Thyroid gland (tissue), 4 donors: ENCODE measurements at regions not wholly inside any gene's neighbourhood (a gene's known extent, or its start where the extent isn't known, plus 50 kb on each side); places are given as distances from the start of the nearest gene placed in this dataset.
A peak's percentile ranks its signal among the peaks of the same experiment; 100 is the strongest.

Experiments
- DNase-seq, 2 donors: peaks; one replicate each; pipeline ENCODE4 v3.0.0-alpha.2; 2019
- H3K27ac ChIP-seq, 3 donors: fragments of 200-600 bp; sonication (generic); 1 replicate in 2 of 3; 2 replicates in 1 of 3; pipeline ENCODE4 v1.5.1; 2016 to 2019; ENCODE audit warnings: mild to moderate bottlenecking in 1 of 3, moderate library complexity in 1 of 3
- H3K27me3 ChIP-seq: fragments of 200-600 bp; sonication (generic); one replicate; pipeline ENCODE4 v1.5.1; 2019
- H3K36me3 ChIP-seq, 2 donors: fragments of 200-600 bp; sonication (generic); one replicate each; pipeline ENCODE4 v1.5.1; 2016 to 2019
- H3K4me1 ChIP-seq, 2 donors: fragments of 200-600 bp; sonication (generic); one replicate each; pipeline ENCODE4 v1.5.1; 2017 to 2019
- H3K4me3 ChIP-seq, 3 donors: fragments of 200-600 bp; sonication (generic); replicated peaks in 1 of 3; 1 replicate in 2 of 3; 2 replicates in 1 of 3; pipeline ENCODE4 v1.5.1; 2016; ENCODE audit warnings: mild to moderate bottlenecking in 1 of 3
- H3K9me3 ChIP-seq: fragments of 200-600 bp; sonication (generic); one replicate; pipeline ENCODE4 v1.5.1; 2017
- POLR2A ChIP-seq, 2 donors: fragments of 450-650 bp; IDR thresholded peaks; one replicate each; pipeline ENCODE4 v1.6.1; 2017; ENCODE audit warnings: antibody characterized with exemption in 2 of 2, mild to moderate bottlenecking in 2 of 2, moderate library complexity in 1 of 2
- WGBS, 2 donors: methylation state at CpG; one replicate each; pipeline ENCODE4 v1.1.5; 2017; 5-methylcytosine and 5-hydroxymethylcytosine counted together
- intact Hi-C: fragments of 100-400 bp; cut with DNase I; formaldehyde crosslinking; loops from one replicate; pipeline ENCODE4 v1.15.1; 2023
- TF ChIP-seq, protein P1 (sequence below), 6 experiments: fragments of 200-600 bp in 3 of 6; fragments of 450-650 bp in 3 of 6; sonication (generic) in 3 of 6; IDR thresholded peaks; one replicate each; pipeline ENCODE4 v1.5.1; 2016 to 2019; ENCODE audit warnings: antibody characterized with exemption in 6 of 6, mild to moderate bottlenecking in 2 of 6, inconsistent platforms in 1 of 6, moderate library complexity in 1 of 6

DNA sequence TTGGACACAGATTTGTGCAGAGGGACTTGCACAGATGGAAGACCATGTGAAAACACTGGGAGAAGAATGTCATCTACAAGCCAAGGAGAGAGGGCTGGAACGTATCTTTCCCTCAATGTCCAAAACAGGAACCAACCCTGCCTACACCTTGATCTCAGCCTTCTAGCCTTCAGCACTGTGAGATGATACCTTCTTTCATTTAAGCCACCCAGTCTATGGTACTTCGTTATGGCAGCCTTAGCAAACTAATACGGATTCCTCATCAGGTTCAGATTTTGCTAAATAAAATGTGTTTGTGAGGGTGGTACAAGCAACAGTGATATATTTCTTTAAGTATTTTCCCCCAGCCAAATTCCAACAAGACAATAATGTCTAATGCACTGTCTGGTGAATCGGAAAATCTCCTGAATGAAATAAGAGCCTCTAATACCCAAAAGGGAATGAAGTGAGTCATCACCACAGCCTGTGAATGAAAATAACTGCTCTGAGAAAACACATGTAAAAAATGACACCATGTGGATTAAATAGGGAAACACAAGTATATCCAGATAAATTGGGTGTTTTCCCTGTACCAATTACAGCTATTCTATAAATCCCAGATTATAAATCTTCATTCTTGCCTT lies 182.8 kb upstream of the TARS1 start:
- no peak for DNase-seq
- 81% methylated on average over 4 of the region's 4 CpGs for WGBS, 2 donors
- Histone ChIP-seq H3K9me3 (no peaks in the 10 kb centered on the region), H3K36me3 (no peaks in the 10 kb centered on the region), H3K4me3 (no peak overlapping the region), H3K27ac (no peak overlapping the region), H3K4me1 (no peaks in the 10 kb centered on the region), H3K27me3 (no peaks in the 10 kb centered on the region)
- no peak for TF ChIP-seq POLR2A (IDR thresholded peaks at IDR 0.05)
- TF ChIP-seq, protein P1, sequence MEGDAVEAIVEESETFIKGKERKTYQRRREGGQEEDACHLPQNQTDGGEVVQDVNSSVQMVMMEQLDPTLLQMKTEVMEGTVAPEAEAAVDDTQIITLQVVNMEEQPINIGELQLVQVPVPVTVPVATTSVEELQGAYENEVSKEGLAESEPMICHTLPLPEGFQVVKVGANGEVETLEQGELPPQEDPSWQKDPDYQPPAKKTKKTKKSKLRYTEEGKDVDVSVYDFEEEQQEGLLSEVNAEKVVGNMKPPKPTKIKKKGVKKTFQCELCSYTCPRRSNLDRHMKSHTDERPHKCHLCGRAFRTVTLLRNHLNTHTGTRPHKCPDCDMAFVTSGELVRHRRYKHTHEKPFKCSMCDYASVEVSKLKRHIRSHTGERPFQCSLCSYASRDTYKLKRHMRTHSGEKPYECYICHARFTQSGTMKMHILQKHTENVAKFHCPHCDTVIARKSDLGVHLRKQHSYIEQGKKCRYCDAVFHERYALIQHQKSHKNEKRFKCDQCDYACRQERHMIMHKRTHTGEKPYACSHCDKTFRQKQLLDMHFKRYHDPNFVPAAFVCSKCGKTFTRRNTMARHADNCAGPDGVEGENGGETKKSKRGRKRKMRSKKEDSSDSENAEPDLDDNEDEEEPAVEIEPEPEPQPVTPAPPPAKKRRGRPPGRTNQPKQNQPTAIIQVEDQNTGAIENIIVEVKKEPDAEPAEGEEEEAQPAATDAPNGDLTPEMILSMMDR (IDR thresholded peaks at IDR 0.05) = peak in 2 of 6 experiments; percentile 10 to 29
- intact Hi-C loops = no loop called here

DNA sequence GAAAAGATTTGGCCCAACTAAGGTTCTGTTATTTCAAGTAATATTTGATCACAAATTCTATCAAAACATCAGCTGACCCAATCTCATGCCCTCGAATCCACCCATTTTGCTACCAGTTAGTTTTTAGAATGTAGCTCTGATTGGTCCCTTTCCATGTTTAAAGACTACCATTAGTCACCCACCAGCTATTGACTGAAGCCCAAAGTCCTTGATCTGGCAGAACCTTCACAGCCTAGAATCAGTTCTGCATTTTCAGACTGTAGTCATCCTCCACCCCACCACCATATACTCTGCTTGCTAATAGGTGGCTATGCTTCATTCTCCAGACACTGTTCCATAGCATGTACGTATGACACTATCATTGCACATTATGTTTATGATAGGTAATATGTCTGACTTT lies 182.2 kb upstream of the TARS1 start:
- DNase-seq = no peak
- H3K4me3 ChIP-seq = no peak overlapping the region
- WGBS, 2 donors = 86 to 88% methylated on average over 2 of the region's 2 CpGs
- no peak for TF ChIP-seq POLR2A (IDR thresholded peaks at IDR 0.05)
- TF ChIP-seq, protein P1 (IDR thresholded peaks at IDR 0.05) = no peak
- no peaks in the 10 kb centered on the region for H3K4me1 ChIP-seq
- no peaks in the 10 kb centered on the region for H3K27me3 ChIP-seq
- H3K36me3 ChIP-seq = no peaks in the 10 kb centered on the region
- intact Hi-C loops = no loop called here
- no peak overlapping the region for H3K27ac ChIP-seq
- H3K9me3 ChIP-seq = no peaks in the 10 kb centered on the region

DNA sequence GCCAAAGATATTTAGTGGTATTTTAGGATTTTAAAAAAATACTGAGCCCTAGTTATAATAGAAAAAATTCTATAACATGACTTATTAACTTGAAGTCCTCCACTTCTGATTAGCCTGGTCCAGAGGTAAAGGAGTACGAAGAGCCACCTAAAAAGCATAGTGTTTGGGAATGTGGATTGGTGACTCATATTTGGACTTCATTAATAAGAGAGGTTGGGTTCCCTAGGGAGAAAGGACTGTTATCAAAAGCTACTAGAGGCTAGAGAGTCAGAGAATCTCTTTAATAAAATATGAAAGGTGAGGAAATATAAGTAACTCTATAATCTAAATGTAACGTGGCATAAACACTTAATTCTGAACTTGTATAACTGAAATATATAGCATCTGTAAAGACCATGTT lies 180.7 kb upstream of the TARS1 start:
- DNase-seq = no peak
- intact Hi-C loops = no loop called here
- H3K9me3 ChIP-seq = no peaks in the 10 kb centered on the region
- H3K27me3 ChIP-seq = no peaks in the 10 kb centered on the region
- no peak for TF ChIP-seq POLR2A (IDR thresholded peaks at IDR 0.05)
- TF ChIP-seq, protein P1 (IDR thresholded peaks at IDR 0.05) = no peak
- 88 to 96% methylated on average over 2 of the region's 2 CpGs for WGBS, 2 donors
- H3K27ac ChIP-seq = no peak overlapping the region
- H3K4me1 ChIP-seq = no peaks in the 10 kb centered on the region
- no peak overlapping the region for H3K4me3 ChIP-seq
- H3K36me3 ChIP-seq = no peaks in the 10 kb centered on the region

DNA sequence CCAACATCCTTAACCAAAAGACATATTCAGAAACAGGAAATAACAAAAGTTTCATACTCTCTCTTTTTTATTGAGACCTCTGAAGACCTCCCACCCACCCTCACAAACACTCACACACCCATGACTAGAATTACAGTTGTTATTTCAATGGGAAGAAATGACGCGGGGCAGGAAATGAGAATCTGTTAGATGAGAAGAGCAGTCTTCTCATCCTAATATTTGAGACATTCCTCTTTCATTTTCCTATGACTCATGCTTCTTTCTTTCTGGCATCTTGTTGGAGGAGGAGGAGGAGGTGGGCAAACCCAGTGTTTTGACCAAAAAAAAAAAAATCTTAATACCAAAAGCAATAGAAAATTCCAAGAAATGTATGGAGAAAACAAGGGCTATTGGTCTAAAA lies 179.5 kb upstream of the TARS1 start:
- H3K4me1 ChIP-seq = no peaks in the 10 kb centered on the region
- no peak overlapping the region for H3K27ac ChIP-seq
- WGBS, 2 donors = 66 to 89% methylated on average over 2 of the region's 2 CpGs
- no peak overlapping the region for H3K4me3 ChIP-seq
- intact Hi-C loops = no loop called here
- no peaks in the 10 kb centered on the region for H3K9me3 ChIP-seq
- TF ChIP-seq, protein P1 (IDR thresholded peaks at IDR 0.05) = no peak
- TF ChIP-seq POLR2A (IDR thresholded peaks at IDR 0.05) = no peak
- no peaks in the 10 kb centered on the region for H3K27me3 ChIP-seq
- no peaks in the 10 kb centered on the region for H3K36me3 ChIP-seq
- DNase-seq = no peak

DNA sequence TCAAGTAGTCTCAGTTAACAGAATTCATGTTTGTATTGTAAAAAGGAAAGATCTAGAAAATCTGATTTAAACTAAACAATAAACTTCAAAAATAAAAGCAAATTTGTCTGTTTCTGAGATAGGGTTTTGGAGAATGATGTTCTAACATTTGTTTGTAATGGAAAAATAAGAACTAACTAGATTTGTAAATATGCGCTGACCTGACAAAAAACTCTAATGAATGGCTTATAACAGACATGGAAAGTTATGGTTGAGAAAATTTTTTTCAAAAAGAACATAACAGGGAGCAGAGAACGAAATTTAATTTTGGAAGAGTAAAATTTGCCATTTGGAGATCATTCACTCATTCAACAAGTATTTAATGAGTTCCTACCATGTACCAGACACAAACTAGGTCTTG lies 179.0 kb upstream of the TARS1 start:
- 86 to 90% methylated on average over 2 of the region's 2 CpGs for WGBS, 2 donors
- TF ChIP-seq, protein P1 (IDR thresholded peaks at IDR 0.05) = no peak
- no peak for TF ChIP-seq POLR2A (IDR thresholded peaks at IDR 0.05)

More for the DNA sequence above, 179.0 kb upstream of the TARS1 start:
- H3K27me3 ChIP-seq = no peaks in the 10 kb centered on the region
- no peak overlapping the region for H3K4me3 ChIP-seq
- intact Hi-C loops = no loop called here
- no peak overlapping the region for H3K27ac ChIP-seq
- no peak for DNase-seq
- no peaks in the 10 kb centered on the region for H3K4me1 ChIP-seq
- no peaks in the 10 kb centered on the region for H3K36me3 ChIP-seq
- no peaks in the 10 kb centered on the region for H3K9me3 ChIP-seq
